ENCODE measurements at regions not wholly inside any gene's neighbourhood (a gene's known extent, or its start where the extent isn't known, plus 50 kb on each side); places are given as distances from the start of the nearest gene placed in this dataset.

DNA sequence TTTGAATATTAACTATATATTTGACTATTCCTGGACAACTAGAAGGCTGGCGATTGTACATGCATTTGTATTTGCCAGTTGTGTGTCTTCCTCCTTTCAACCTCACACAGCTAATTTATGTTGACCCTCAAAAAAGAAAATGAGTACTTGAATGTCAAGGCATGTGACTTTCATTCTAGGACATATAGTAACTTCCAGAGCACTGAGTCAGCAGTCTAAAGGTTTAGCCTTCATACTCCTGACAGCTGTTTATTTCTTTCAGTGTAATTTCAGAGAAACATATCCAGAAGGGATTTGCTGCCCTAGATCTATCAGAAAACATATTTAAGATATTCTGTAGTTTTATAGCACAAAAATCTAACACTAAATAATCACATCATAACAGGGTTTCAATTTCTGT lies 74.6 kb upstream of the GOLGA8J start:
- TF ChIP-seq SMC3 (IDR thresholded peaks at IDR 0.05; ENCODE audit: low read length) (no peak), GTF2F1 (IDR thresholded peaks at IDR 0.05; ENCODE audit: low read length) (no peak), ZSCAN12 (CRISPR knock-in tag; IDR thresholded peaks at IDR 0.05) (no peak)
